Neural progenitor cell (in vitro differentiated cells): ENCODE measurements at regions not wholly inside any gene's neighbourhood (a gene's known extent, or its start where the extent isn't known, plus 50 kb on each side); places are given as distances from the start of the nearest gene placed in this dataset.

Source experiments
- EZH2 ChIP-seq: fragments of 200-600 bp; sonication (generic); IDR thresholded peaks from 2 replicates; pipeline ENCODE4 v1.6.1; 2017; ENCODE audit warnings: antibody characterized with exemption, mild to moderate bottlenecking, moderate library complexity
- EZH2phosphoT487 ChIP-seq: fragments of 200-600 bp; sonication (generic); IDR thresholded peaks from 2 replicates; pipeline ENCODE4 v1.6.1; 2017; ENCODE audit warnings: antibody characterized with exemption
- TF ChIP-seq, protein P1 (sequence below): fragments of 200-600 bp; sonication (generic); IDR thresholded peaks from 2 replicates; pipeline ENCODE4 v1.5.1; 2017; ENCODE audit warnings: antibody characterized with exemption, mild to moderate bottlenecking

- TF ChIP-seq, protein P1, sequence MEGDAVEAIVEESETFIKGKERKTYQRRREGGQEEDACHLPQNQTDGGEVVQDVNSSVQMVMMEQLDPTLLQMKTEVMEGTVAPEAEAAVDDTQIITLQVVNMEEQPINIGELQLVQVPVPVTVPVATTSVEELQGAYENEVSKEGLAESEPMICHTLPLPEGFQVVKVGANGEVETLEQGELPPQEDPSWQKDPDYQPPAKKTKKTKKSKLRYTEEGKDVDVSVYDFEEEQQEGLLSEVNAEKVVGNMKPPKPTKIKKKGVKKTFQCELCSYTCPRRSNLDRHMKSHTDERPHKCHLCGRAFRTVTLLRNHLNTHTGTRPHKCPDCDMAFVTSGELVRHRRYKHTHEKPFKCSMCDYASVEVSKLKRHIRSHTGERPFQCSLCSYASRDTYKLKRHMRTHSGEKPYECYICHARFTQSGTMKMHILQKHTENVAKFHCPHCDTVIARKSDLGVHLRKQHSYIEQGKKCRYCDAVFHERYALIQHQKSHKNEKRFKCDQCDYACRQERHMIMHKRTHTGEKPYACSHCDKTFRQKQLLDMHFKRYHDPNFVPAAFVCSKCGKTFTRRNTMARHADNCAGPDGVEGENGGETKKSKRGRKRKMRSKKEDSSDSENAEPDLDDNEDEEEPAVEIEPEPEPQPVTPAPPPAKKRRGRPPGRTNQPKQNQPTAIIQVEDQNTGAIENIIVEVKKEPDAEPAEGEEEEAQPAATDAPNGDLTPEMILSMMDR, result no peak
- no peak for TF ChIP-seq EZH2
- TF ChIP-seq EZH2phosphoT487, result no peak
These were observed 276.6 kb upstream of the DIO3 start for GRCh38 chr14:101284711-101285110.
